Body of pancreas (tissue), 4 donors: ENCODE measurements at regions not wholly inside any gene's neighbourhood (a gene's known extent, or its start where the extent isn't known, plus 50 kb on each side); places are given as distances from the start of the nearest gene placed in this dataset.

Experiments used
- ATAC-seq: fragments of 150-250 bp; one replicate; pipeline ENCODE4 v1.9.1; 2016
- DNase-seq, 4 donors: peaks; one replicate each; pipeline ENCODE4 v3.0.0-alpha.2; 2019
- H3K27ac ChIP-seq, 4 donors: fragments of 200-600 bp; sonication (generic); 1 replicate in 3 of 4; 2 replicates in 1 of 4; pipeline versions ENCODE4 v1.5.1 to v1.6.1; 2016 to 2019; ENCODE audit warnings: mild to moderate bottlenecking in 1 of 4, mixed read lengths in 1 of 4, moderate library complexity in 1 of 4
- H3K27me3 ChIP-seq, 2 donors: fragments of 200-600 bp; sonication (generic); one replicate each; pipeline ENCODE4 v1.6.0; 2016; ENCODE audit warnings: mild to moderate bottlenecking in 1 of 2
- H3K36me3 ChIP-seq, 2 donors: fragments of 200-600 bp; sonication (generic); replicated peaks in 1 of 2; 2 replicates each; pipeline ENCODE4 v1.5.1; 2016; ENCODE audit warnings: low read depth in 2 of 2; ENCODE audit not compliant: insufficient read depth in 1 of 2
- H3K4me1 ChIP-seq: fragments of 200-600 bp; sonication (generic); one replicate; pipeline ENCODE4 v1.6.0; 2016
- H3K4me3 ChIP-seq, 2 donors: fragments of 200-600 bp; sonication (generic); 1 replicate in 1 of 2; 2 replicates in 1 of 2; pipeline ENCODE4 v1.5.1; 2016 to 2019
- H3K9me3 ChIP-seq, 3 donors: fragments of 200-600 bp; sonication (generic); 1 replicate in 2 of 3; 2 replicates in 1 of 3; pipeline ENCODE4 v1.5.1; 2016
- POLR2A ChIP-seq, 3 donors: fragments of 450-650 bp; IDR thresholded peaks; one replicate each; pipeline ENCODE4 v1.6.1; 2016; ENCODE audit warnings: antibody characterized with exemption in 3 of 3, mild to moderate bottlenecking in 2 of 3
- WGBS, 2 donors: methylation state at CpG; one replicate each; pipeline ENCODE4 v1.1.5; 2017; 5-methylcytosine and 5-hydroxymethylcytosine counted together
- intact Hi-C: fragments of 100-400 bp; cut with DNase I; formaldehyde crosslinking; loops from one replicate; pipeline ENCODE4 v1.15.1; 2023
- TF ChIP-seq, protein P1 (sequence below), 7 experiments: fragments of 450-650 bp in 4 of 7; fragments of 200-600 bp in 3 of 7; sonication (generic) in 3 of 7; IDR thresholded peaks; one replicate each; pipeline ENCODE4 v1.5.1; 2016 to 2019; ENCODE audit warnings: antibody characterized with exemption in 7 of 7

DNA sequence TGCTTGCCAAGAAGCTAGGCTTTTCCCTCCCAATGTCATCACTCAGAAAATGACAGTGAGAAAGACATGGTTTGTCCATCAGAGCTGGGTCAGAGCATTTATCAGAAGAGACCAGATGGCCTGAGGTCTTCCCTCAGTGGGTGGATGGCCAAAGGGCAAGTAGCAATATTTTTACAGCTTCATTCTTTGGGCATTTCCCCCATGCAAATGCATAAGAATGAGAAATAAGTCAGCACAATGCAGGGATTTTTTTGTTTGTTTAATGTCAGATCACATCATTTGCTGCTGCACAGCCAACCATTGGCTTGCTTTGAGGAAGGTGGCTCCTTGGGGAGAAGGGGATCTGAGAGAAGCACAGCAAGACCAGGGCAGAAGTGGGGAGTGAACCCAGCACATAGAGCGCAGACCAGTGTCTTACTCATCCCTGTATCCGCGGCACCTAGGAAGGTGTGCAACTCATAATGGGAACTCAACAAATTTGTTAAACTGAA is 209.6 kb downstream of the SEMA6A start:
- H3K36me3 ChIP-seq, result no peaks in the 10 kb centered on the region
- ATAC-seq, result no peak
- WGBS, 2 donors, result 93 to 100% methylated on average over 3 of the region's 3 CpGs
- no peak for TF ChIP-seq POLR2A (IDR thresholded peaks at IDR 0.05)
- TF ChIP-seq, protein P1, sequence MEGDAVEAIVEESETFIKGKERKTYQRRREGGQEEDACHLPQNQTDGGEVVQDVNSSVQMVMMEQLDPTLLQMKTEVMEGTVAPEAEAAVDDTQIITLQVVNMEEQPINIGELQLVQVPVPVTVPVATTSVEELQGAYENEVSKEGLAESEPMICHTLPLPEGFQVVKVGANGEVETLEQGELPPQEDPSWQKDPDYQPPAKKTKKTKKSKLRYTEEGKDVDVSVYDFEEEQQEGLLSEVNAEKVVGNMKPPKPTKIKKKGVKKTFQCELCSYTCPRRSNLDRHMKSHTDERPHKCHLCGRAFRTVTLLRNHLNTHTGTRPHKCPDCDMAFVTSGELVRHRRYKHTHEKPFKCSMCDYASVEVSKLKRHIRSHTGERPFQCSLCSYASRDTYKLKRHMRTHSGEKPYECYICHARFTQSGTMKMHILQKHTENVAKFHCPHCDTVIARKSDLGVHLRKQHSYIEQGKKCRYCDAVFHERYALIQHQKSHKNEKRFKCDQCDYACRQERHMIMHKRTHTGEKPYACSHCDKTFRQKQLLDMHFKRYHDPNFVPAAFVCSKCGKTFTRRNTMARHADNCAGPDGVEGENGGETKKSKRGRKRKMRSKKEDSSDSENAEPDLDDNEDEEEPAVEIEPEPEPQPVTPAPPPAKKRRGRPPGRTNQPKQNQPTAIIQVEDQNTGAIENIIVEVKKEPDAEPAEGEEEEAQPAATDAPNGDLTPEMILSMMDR (IDR thresholded peaks at IDR 0.05), result no peak
- no peak for DNase-seq
- H3K4me1 ChIP-seq, result peaks cover 13% of the 10 kb centered on the region
- no peaks in the 10 kb centered on the region for H3K9me3 ChIP-seq
- H3K4me3 ChIP-seq, result no peak overlapping the region
- no peaks in the 10 kb centered on the region for H3K27me3 ChIP-seq
- intact Hi-C loops, result no loop called here
- H3K27ac ChIP-seq, result no peak overlapping the region

DNA sequence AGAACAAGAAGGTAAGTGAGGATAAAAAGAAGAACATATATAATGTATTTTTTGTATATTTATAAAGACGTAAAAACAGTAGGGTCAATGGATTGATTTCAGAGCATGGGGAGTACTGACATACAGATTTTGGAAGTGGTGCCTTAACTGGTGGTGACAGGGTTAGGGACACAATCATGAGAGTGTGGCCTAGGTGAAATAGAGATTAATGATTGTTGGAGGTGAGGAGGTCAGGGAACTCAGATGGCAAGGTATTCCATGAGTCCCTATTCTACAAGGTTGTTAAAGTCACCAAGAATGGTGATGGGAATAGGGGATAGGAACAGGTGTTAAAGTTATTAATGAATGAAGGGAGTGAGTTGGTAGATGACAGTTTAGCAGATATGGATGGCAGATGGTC is 210.8 kb downstream of the SEMA6A start:
- Histone ChIP-seq H3K4me3 (no peak overlapping the region), H3K27me3 (no peaks in the 10 kb centered on the region), H3K4me1 (peaks cover 13% of the 10 kb centered on the region), H3K36me3 (no peaks in the 10 kb centered on the region), H3K9me3 (no peaks in the 10 kb centered on the region), H3K27ac (no peak overlapping the region)
- no peak for ATAC-seq
- no peak for DNase-seq
- intact Hi-C loops, result no loop called here
- TF ChIP-seq, protein P1 (IDR thresholded peaks at IDR 0.05), result no peak
- no peak for TF ChIP-seq POLR2A (IDR thresholded peaks at IDR 0.05)
- 92 to 100% methylated on average over 1 of the region's 1 CpG for WGBS, 2 donors

DNA sequence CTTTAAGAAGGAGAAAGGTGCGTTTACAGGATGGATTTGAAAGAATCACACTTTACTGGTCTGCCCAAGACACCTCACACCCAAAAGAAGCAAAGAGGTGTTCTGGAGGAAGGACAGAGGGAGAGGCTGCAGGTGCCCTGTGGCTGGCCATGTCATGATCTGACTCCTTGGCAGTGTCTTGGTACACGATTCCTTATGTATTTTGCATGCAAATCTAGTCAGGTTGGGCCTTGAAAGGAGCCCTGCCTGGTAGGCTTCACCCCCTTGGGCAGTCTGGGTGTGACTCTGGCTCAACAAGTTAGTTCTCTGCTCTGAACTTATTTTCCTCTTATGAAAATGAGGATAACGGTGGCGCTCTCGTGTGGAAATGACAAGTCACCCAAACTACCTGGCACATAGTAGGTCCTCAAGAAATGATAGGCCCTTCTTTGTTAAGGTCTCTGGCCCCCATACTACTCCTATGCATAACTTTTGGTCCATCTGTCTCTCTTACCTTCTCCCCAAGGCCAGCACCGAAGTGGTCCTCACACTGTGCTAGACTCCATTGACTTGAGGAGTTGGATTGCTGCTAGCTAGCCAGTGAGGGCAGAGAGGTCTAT is 212.5 kb downstream of the SEMA6A start:
- TF ChIP-seq, protein P1 (IDR thresholded peaks at IDR 0.05), result no peak
- TF ChIP-seq POLR2A (IDR thresholded peaks at IDR 0.05), result no peak
- ATAC-seq, result no peak

DNA sequence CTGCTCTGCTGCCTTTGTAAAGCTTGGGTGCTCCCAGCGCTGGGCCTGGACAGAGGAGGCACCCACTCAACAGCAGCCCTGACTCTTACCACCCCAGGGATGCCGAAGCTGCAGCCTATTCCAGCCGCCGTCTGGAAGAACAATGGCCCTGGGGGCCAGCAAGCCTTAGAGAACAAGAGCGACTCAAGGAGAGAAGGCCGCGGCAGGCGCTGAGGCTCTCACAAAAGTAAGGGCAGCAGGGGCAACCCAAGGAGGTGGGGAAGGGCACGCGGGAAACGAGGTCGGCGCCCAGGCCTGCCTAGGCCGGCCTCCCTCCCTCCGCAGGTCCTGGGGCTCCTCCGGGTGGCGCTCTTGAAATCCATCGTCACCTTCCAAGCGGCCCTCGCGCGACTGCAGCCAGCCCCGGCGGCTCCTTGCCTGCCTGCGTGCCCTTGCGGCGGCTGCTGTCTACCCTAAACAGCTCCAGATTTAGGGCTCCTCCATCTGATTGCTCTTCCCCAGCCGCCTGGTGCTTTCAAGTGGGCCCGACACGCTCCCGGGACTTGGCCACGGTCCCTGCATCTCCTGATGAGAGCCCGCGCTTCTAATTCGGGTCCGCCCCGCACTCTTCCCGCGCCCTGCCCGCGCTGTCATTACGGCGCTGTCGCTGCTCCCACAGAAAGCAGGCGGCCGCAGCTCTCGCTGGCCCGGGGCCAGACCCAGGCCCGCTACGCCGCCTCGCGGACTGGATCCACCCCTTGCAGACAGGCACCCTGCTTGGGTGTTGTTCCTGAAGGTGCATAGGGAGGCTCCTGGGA is 213.3 kb downstream of the SEMA6A start:
- intact Hi-C loops, result no loop called here
- peaks cover 13% of the 10 kb centered on the region for H3K4me1 ChIP-seq
- peak; percentile 38 to 76 (median 52) for DNase-seq
- no peak overlapping the region for H3K27ac ChIP-seq
- TF ChIP-seq, protein P1 (IDR thresholded peaks at IDR 0.05), result peak in 4 of 7 experiments; percentile 16 to 41 (median 21)
- TF ChIP-seq POLR2A (IDR thresholded peaks at IDR 0.05), result no peak
- 32 to 72% methylated on average over 45 to 53 of the region's 53 CpGs for WGBS, 2 donors
- H3K4me3 ChIP-seq, result no peak overlapping the region
- no peaks in the 10 kb centered on the region for H3K36me3 ChIP-seq
- ATAC-seq, result peak; percentile 69
- H3K27me3 ChIP-seq, result no peaks in the 10 kb centered on the region
- H3K9me3 ChIP-seq, result no peaks in the 10 kb centered on the region

More for the DNA sequence above, 212.5 kb downstream of the SEMA6A start:
- Histone ChIP-seq H3K27ac (no peak overlapping the region), H3K4me3 (no peak overlapping the region), H3K9me3 (no peaks in the 10 kb centered on the region), H3K4me1 (peaks cover 13% of the 10 kb centered on the region), H3K27me3 (no peaks in the 10 kb centered on the region), H3K36me3 (no peaks in the 10 kb centered on the region)
- intact Hi-C loops, result no loop called here
- WGBS, 2 donors, result 93 to 95% methylated on average over 6 of the region's 6 CpGs
- no peak for DNase-seq
